ENCODE measurements at regions not wholly inside any gene's neighbourhood (a gene's known extent, or its start where the extent isn't known, plus 50 kb on each side); places are given as distances from the start of the nearest gene placed in this dataset.

GRCh38 chr2:33897741-33898140 is 298.6 kb upstream of the FAM98A start:
- no peak for DNase-seq (ENCODE audit: low read depth in 2 of 2)

GRCh38 chr2:33893824-33894223 is 294.7 kb upstream of the FAM98A start:
- DNase-seq (ENCODE audit: low read depth in 2 of 2) = no peak

- no peak for DNase-seq (ENCODE audit: low read depth in 2 of 2)
These were observed 292.5 kb upstream of the FAM98A start for GRCh38 chr2:33891616-33892015.

- DNase-seq (ENCODE audit: low read depth in 2 of 2) = no peak
These were observed 291.6 kb upstream of the FAM98A start for GRCh38 chr2:33890686-33891085.

GRCh38 chr2:33877348-33878016 is 278.4 kb upstream of the FAM98A start:
- no peak for DNase-seq (ENCODE audit: low read depth in 2 of 2)

GRCh38 chr2:33873076-33873605 is 274.0 kb upstream of the FAM98A start:
- no peak for DNase-seq (ENCODE audit: low read depth in 2 of 2)

GRCh38 chr2:33859811-33860461 is 260.8 kb upstream of the FAM98A start:
- no peak for DNase-seq (ENCODE audit: low read depth in 2 of 2)

GRCh38 chr2:33859176-33859575 is 260.1 kb upstream of the FAM98A start:
- no peak for DNase-seq (ENCODE audit: low read depth in 2 of 2)

GRCh38 chr2:33848486-33848885 is 249.4 kb upstream of the FAM98A start:
- no peak for DNase-seq (ENCODE audit: low read depth in 2 of 2)

GRCh38 chr2:33839791-33840190 is 240.7 kb upstream of the FAM98A start:
- DNase-seq (ENCODE audit: low read depth in 2 of 2) = no peak

GRCh38 chr2:33836628-33837027 is 237.5 kb upstream of the FAM98A start:
- DNase-seq (ENCODE audit: low read depth in 2 of 2) = no peak

GRCh38 chr2:33835911-33836310 is 236.8 kb upstream of the FAM98A start:
- DNase-seq (ENCODE audit: low read depth in 2 of 2) = no peak

- DNase-seq (ENCODE audit: low read depth in 2 of 2) = no peak
These were observed 223.9 kb upstream of the FAM98A start for GRCh38 chr2:33822964-33823363.

GRCh38 chr2:33812707-33813106 is 213.6 kb upstream of the FAM98A start:
- DNase-seq (ENCODE audit: low read depth in 2 of 2) = no peak

- no peak for DNase-seq (ENCODE audit: low read depth in 2 of 2)
These were observed 211.1 kb upstream of the FAM98A start for GRCh38 chr2:33810046-33810835.

- no peak for DNase-seq (ENCODE audit: low read depth in 2 of 2)
These were observed 206.9 kb upstream of the FAM98A start for GRCh38 chr2:33806041-33806440.

- DNase-seq (ENCODE audit: low read depth in 2 of 2) = no peak
These were observed 205.1 kb upstream of the FAM98A start for GRCh38 chr2:33804155-33804554.

GRCh38 chr2:33796511-33796910 is 197.4 kb upstream of the FAM98A start:
- DNase-seq (ENCODE audit: low read depth in 2 of 2) = no peak

GRCh38 chr2:33791625-33792024 is 192.5 kb upstream of the FAM98A start:
- no peak for DNase-seq (ENCODE audit: low read depth in 2 of 2)

- DNase-seq (ENCODE audit: low read depth in 2 of 2) = no peak
These were observed 188.9 kb upstream of the FAM98A start for GRCh38 chr2:33788044-33788443.

GRCh38 chr2:33786881-33787280 is 187.8 kb upstream of the FAM98A start:
- no peak for DNase-seq (ENCODE audit: low read depth in 2 of 2)

- DNase-seq (ENCODE audit: low read depth in 2 of 2) = no peak
These were observed 186.4 kb upstream of the FAM98A start for GRCh38 chr2:33785201-33786106.

Data from stimulated activated CD4-positive, alpha-beta T cell treated with anti-CD3 and anti-CD28 coated beads, Interleukin-1b, Interleukin-23, amount 100 ng/mL, for 1 hour (primary cell).